ENCODE measurements at regions not wholly inside any gene's neighbourhood (a gene's known extent, or its start where the extent isn't known, plus 50 kb on each side); places are given as distances from the start of the nearest gene placed in this dataset.

DNA sequence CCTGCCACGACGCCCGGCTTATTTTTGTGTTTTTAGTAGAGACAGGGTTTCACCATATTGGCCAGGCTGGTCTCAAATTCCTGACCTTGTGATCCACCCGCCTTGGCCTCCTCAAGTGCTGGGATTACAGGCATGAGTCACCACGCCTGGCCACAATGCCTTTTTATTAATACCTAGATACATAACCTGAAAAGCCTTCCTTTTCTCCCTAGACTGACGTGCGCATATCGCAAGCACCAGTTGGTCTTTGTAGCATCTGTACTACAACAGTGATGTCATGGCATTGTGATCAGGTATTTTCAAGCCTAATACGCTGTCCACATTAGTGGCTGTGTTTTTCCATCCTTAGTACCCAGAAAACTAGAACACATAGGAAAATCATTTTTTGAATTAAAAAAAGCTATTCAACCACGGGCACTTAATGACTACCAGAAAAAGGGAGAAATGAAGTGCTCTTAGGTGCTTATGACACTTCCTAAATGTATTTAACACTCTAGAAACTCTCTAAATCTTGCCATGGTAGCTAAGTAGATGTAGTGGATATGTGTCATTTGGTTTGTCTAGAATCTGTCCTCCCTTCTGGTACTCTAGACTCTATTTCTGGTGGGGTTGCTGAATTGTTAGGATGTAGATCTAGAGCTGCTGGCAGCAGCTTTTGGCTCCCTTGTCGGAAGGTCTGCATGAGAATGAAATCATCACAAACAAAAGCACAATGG, 707.8 kb downstream of the STIM2 start:
- TF ChIP-seq, protein P1, sequence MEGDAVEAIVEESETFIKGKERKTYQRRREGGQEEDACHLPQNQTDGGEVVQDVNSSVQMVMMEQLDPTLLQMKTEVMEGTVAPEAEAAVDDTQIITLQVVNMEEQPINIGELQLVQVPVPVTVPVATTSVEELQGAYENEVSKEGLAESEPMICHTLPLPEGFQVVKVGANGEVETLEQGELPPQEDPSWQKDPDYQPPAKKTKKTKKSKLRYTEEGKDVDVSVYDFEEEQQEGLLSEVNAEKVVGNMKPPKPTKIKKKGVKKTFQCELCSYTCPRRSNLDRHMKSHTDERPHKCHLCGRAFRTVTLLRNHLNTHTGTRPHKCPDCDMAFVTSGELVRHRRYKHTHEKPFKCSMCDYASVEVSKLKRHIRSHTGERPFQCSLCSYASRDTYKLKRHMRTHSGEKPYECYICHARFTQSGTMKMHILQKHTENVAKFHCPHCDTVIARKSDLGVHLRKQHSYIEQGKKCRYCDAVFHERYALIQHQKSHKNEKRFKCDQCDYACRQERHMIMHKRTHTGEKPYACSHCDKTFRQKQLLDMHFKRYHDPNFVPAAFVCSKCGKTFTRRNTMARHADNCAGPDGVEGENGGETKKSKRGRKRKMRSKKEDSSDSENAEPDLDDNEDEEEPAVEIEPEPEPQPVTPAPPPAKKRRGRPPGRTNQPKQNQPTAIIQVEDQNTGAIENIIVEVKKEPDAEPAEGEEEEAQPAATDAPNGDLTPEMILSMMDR (IDR thresholded peaks at IDR 0.05), result no peak
- TF ChIP-seq POLR2A (IDR thresholded peaks at IDR 0.05) (no peak), EP300 (IDR thresholded peaks at IDR 0.05) (no peak), POLR2AphosphoS5 (IDR thresholded peaks at IDR 0.05) (no peak)
